NCI-H774 (cell line): ENCODE measurements at regions not wholly inside any gene's neighbourhood (a gene's known extent, or its start where the extent isn't known, plus 50 kb on each side); places are given as distances from the start of the nearest gene placed in this dataset.

Experiments
- DNase-seq: peaks from one replicate; lab custom pipeline; 2025; lab: John Stamatoyannopoulos, UW

DNA sequence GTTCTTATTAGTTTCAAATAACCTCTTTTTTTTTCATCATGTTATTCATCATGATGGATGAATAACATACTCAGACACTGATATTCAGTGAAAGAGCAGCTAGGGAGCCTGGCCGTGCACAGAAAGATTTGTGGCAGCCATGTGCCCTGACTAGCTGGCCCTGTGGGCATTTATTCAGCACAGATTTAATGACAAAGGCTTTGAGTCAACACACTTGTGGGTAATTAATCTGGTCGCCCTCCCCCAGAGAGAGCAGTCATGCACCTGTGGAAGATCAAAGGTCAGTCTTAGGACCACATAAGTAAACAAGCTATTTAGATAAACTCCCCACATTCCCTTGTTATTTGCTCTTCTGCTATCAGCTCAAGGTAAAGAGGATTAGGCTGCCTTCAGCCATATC, 153.2 kb upstream of the HMCN1 start:
- DNase-seq = no peak

DNA sequence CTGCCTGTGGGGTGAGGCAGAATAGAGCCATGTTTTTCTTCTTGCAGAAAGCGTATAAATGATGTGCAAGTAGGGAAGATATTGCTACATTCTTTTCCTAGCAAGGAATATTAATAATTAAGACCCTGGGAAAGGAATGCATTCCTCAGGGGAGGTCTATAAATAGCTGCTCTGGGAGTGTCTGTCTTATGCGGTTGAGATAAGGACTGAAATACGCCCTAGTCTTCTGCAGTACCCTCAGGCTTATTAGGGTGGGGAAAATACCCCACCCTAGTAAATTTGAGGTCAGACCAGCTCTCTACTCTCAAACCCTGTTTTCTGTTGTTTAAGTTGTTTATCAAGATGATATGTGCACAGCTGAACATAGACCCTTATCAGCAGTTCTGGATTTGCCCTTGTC, 155.9 kb upstream of the HMCN1 start:
- DNase-seq = no peak

DNA sequence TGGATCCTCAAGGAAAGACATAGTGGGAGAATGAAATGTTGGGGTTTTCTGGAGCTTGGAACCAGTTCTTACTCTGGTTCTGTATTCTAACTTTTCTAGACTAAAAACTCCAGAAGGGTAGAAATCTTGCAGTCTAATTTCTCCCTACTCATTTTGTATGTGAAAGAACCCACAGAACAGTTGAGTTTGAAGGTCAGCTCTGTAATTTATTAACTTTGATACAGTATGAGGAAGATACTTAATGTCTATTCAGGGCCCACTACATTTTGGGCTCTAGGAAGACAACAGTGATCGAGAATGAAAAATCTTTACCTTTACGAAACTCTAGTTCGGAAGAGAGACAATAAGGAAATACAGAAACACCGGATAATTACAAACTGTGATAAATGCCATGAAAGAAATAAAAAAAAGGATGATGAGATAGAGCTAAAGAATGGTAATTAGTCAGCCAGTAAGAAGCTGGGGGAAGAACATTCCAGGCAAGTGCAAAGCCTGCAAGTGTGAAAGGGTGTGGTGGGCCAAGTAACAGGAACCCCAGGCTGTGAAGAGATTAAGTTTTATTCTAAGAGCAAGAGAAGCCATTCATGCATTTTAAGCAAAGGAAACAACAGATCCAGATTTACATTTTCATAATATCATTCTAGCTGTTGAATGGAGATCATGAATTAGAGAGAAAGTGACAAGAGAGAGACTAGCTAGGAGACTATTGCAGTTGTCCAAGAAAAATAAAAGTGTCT, 159.9 kb upstream of the HMCN1 start:
- DNase-seq = no peak

DNA sequence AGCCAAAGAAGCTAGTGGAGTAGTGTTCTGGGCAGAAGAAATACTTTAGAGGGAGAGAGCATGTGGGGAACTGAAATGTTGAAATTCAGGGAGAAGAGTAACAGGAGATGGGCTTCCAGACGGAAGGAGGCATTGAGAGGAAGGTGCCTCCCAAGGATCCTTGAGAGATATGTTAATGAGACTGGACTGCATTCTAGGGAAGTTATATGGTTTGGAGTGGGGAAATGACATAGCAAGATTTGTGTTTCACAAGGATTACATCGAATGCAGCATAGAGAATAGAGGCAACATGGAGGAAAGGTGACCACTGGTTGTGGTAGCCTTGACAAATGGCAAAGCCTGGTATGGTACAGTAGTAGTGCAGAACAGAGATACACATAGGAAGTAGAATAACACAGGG, 160.5 kb upstream of the HMCN1 start:
- no peak for DNase-seq

DNA sequence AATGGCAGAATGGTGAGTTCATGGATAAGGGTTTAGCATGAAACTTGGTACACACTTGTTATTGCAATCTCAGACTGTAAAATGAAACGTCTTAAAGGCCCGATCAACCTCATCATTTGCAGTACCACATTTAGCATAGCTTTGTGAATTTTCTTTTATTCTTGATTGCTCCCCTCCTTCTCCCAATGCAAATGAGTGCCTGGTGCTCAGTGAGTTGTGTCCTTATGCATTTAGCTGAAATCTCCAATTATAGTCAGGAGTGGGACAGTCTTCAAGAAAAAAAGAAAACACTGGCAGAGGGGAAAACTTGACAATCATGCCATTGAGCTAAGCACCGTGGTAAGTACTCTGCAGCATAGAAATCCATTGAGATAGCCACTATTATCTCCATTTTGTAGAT, 161.0 kb upstream of the HMCN1 start:
- no peak for DNase-seq

DNA sequence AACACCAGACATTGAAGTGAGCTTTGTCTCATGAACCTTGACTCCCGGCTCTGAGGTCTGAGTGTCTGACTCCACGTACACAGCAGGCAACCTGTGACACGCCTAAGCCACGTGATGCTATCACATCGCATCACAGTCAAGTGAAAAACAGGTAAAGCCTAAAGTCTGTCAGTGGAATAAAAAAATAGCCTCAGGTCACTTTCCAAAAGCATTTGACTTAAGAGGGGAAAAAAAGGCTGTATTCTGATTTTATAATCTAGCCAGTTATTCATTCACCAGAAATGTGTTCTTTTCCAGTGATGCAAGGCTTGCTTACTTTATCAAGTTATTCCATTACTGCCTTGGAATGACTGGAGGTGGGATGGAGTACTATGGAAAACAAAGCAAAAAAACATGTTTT, 163.2 kb upstream of the HMCN1 start:
- DNase-seq = no peak

DNA sequence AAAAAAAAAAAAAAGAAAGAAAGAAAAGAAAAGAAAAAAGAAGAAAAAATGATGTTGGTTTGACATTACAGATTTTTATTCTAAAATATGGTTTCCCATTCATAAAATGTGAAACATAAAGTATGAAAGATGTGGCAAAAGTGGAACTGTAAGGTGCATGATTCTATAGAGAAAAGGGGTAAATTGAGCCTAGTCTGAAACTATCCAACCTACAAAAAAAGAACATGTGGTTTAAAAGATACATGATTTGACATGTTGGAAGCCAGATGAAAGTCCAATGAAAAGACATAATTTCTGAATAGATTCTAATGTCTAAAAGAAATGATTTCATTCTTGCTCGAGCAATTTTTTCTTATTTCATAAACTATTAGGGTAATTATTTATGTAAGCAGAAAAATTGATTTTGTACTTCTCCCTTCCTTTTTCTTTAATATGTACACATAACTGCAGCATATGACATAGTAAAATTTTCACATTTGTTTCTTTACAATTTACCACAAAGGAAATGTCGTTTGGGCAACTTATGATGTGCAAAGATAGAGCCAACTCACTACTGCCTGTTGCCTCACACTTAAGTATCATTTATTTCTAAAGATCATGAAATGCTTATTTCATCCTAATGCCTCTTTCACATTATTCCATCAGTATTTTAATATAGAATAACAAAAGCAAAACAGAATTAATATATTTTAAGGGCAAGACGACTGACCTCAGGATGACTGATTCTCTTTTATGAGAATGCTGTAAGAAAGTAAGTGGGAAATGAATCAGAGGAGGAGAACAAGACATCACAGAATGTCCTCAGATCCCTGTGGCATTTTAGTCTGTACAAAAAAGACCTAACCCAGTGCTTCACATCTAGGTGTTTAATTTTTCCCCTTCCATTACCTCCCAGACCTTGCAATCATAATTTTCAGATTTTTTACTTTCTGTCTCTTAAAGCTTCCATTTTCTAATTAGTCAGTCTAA, 165.8 kb upstream of the HMCN1 start:
- DNase-seq = no peak

DNA sequence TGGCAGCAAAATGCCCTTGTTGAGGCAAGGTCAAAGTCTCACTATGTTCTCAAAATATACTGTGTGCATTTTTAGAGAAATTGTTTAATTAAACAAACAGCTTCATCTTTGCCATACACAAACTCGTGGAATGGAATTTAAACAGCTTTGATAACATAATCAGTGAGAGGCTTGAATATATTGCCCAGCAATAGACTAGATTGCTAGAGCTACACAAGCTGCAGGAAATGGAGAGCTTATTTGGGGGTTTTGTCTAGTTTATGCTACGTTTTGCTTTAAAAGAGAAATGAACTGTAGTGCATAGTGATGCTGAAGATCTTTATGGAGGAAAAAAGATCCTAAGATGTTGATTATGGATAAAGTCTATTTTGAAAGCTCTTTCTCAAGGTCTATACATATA, 166.8 kb upstream of the HMCN1 start:
- DNase-seq = no peak

DNA sequence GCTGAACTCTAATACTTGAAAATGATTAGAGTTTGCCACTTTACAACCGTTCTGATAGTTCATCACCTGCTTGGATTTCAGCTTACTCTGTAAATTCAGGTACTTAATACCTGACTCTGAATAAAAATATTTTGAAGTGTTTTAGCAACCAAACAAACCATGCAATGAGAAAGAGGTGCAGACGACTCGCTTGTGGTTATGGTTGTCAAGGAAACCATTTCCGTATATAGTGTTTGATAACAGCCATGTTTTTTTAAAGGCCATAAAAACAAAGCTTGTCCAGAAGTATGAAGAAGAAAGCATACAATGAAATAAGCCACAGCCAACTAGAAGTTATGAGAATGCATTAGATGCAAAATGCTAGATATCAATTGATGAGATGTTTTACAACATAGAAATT, 167.2 kb upstream of the HMCN1 start:
- peak; percentile 85 for DNase-seq

DNA sequence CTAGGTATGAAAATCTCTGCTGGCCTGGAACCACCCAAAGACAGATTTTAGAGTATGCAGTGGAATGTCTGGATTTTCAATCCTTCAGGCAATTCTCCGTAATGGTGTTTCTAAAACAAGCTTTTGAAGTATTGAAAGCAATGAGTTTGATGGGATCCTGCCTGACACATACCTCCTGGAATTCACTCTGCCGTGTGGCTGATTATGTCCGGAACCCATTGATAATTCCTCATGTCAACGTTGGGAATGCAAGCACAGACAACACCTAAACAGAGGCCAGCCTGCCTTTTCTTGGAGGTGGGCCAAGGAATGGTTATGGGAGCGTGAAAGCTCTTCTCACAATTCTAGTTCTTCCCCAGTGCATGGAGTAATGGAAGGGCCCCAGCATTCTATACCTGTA, 168.9 kb upstream of the HMCN1 start:
- DNase-seq = no peak

DNA sequence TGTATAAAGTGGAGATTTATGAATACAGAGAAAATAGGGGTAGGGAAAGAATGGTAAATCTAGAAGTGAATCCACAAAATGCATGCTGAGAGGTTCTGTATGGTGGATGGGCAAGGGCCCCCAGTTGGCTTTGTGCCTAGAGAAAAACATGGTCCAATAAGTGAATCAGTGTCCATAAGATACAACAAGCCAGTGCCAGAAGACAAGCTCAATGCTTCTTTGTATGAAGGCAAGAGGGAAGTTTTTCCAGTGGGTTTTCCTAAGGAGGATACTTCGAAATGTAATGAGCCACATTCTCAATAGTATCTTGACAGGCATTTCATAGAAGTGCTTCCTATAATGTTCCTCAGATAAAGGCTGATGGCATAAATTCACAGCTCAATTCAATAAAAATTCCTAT, 169.4 kb upstream of the HMCN1 start:
- no peak for DNase-seq

DNA sequence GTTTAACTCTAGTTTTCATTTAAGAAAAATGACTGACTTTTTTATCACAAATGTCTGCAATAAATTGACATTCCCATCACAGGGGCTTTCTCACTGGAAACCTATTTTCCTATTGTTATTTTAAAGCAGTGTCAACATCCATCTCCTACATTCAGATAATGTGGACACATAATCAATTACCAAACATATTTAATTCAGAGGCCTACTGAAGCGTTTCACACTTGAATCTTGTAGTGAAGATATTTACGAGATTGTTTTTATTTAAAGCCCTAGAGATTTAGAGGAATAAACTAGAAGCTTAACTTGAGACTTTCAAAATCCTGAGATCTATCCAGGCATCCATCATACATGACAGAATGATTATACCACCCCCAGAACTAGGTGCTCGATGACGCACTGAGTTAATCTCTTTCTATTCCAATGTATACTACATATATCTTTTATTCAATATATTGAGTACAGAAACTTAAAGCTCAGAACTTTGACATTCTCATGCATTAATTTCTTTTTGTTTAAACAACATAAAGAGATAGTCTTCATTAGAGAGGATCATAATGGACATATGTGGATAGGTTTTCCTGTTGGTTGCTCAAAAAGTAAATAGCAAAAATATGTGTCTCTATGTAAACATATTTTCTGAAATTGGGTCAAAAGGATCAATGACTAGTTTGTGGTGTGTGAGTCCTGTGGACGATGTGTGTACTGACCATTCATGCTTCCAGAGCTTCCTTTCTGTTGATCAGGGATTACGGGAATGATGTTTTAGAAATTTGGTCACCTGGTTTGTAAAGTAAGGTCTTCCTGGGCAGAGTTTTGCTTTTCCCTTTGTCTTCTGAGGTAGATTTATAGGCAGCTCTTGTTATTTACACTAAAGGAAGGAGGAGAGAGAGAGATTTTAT, 171.5 kb upstream of the HMCN1 start:
- no peak for DNase-seq

DNA sequence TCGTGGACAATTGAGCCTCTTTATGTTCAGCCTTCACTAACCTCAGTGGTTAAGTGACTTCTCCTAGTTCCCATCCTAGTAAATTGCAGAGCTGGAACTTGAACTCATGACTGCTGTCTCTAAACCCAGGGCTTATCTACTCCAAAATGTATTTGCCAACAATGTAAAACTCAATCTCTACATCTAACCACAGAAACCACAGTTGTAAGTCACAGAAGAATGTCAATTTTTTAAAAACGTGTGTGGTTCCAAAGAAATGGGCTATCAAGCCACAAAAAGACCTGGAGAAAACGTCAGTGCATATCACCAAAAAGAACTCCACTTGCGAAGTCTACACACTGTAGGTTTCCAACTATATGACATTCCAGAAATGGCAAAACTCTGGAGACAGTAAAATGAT, 172.6 kb upstream of the HMCN1 start:
- DNase-seq = no peak

DNA sequence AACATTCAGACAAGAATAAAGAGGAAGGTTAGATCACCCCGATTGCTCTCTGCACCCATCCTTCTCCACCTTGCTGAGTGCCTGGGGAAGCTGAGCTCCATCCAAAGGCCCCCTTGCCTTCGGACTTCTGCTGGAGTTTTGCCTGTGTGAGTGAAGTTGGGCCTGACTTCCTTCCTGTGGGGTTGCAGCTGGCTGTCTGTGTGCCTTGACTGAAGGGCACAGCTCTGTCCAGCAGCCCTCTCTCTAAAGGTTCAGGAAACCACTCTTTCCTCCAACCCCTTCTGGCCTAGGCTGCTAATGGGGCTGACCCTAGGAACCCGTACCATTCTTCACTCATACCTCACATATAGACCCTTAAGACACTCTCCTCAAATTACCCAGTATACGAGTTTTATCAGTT, 173.4 kb upstream of the HMCN1 start:
- no peak for DNase-seq

DNA sequence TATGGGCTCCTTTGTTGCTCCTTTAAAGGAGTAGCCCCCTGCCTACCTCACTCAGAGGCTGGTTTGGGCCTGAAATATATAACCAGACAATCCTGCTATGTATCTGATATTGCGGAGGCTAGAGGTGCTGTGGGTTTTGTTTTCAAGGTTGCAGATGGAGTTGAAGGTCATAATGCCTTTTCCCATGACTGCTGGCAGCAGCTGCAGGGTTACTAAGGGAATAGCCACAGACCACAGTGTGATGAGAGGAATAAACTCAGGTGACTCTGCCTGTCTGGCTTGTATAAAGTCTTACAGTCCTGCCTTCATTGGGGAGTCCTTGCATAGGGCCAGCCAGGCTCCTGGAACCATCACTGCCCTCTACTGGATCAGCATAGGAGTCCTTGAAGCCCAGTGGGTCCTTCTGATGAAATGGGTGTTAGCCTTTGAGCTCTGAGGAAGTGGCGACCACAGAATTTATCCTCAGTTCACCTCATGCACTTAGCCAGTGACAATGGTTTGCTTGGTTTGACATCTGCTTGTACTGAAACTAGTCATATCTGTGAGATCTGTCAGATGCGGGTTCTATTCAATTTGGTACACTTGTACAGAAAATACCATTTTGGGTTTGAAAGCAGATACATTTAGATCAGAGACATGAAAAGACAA, 174.4 kb upstream of the HMCN1 start:
- DNase-seq = peak; percentile 11

DNA sequence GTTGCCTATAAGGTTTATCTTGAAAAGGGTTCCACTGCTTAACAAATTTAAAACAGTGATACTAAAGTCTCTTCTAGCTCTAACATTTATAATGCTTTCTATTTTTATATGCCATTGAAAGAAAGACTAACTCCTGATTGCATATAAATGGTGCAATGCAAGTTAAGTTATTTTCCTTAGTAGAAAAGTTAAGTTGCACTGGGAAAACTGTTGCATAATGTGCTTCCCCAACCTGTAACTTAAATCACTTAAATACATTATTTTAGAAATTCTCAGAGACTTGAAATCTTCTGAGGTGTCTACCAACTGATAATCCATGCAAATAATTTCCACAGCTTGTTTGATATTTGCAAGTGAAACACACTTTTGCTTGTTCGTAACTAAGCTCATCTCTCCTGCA, 175.0 kb upstream of the HMCN1 start:
- no peak for DNase-seq

DNA sequence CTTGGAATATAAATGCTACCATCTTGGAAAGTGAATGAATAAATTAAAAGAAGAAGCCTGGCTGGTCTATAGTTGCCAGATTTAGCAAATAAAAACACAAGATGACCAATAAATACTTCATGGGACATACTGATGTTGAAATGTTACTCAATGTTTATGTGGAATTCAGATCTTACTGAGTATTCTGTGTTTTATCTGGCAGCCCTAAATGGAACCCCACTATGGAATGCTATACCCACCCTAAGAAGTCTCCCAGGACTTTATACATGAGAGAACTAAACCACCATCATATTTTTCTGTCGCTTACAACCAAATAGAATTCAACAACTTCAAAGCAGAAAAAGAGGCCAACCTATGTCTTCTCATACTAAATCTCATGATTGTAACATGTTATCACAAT, 177.6 kb upstream of the HMCN1 start:
- DNase-seq = no peak

DNA sequence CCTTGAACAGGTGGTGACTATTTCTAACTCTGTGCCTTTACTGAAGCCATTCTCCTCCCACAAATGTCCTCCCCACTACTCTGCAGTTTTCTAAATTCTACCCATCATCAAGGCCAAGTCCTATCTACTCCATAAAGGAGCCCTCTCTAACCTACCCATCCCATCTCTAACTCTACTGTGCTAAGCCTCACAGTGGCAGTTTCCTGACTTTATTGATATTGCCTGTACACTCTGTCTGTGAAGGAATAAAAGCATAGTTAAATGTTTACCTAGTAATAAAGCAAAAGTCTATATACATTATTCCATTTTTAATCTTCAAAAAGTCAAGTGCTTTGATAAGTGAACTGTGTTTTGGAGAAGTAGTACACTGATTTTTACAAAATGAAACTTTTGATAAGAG, 178.4 kb upstream of the HMCN1 start:
- DNase-seq = no peak

DNA sequence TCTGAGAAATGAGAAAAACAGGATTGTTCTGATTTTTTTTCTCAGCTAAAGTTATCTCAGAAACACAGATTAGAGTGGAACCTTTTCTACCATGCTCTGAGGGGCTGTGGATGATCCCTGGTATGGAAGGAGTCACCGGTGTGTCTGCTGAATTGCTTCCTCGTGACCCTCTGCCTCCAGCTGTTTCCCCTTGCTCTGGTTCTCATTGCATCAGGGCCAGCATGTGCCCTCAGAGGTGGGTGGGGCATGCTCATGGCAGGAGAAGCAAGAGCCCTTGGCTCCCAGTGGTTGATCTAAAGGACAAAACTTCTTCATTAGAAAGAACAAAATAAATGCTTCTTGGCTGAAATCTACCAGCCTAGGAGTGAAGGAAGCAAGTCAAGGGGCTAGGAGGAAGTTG, 183.2 kb upstream of the HMCN1 start:
- DNase-seq = no peak

DNA sequence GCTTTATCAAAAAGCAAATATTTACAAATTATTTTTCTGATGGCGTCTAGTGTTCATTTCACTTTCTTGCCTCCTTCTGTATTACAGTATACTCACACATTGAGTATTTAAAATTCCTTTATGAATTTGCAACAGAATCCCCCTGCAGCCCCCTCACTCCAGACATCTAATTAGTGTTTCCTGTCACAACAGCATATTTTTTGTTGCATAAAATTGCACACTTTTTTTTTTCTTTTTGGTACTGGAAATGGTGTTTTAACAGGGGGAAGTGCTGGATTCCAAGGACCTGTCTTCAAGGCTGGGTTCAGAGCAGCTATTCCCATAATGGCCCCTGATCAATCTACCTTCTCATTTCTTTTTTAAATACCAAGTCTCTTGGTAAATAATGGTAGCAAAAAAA, 184.3 kb upstream of the HMCN1 start:
- no peak for DNase-seq

DNA sequence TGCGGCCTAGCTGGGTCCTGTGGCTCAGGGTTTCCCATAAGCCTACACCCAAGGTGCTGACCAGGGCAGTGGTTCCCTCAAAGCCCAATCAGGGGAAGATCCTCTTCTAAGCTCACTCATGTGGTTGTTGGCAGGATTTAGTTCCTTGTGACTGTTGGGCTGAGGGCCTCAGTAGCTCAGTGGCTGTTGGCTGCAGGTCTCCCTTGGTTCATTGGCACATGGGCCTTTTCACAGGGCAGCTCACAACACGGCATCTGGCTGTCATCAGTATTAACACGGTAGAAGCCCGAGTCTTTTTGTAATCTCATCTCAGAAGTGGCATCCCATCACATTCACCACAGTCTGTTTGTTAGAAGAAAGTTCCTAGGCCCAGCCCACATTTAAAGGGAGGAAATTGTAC, 188.2 kb upstream of the HMCN1 start:
- no peak for DNase-seq

DNA sequence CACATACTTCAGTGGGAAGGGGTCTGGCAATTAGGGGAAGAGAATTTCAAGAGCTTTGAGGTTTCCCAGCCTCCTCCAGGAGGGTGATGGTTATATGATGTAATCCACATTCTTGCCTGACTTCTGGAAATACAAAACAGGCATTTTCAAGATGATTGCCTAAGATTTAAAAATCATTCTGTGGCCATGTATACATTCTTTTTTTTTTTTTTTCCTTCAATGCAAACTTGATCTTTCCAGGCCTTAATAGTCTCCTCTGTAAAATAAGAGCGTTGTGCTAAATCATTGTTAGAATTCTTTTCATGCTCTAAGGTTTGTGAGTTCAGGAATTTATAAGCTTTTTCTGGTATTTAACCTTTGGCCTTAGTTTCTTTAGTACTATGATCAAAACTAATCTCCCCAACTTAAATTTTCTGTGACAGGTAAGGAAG, 192.3 kb upstream of the HMCN1 start:
- no peak for DNase-seq
